Heart left ventricle (tissue), 13 donors: ENCODE measurements at regions not wholly inside any gene's neighbourhood (a gene's known extent, or its start where the extent isn't known, plus 50 kb on each side); places are given as distances from the start of the nearest gene placed in this dataset.

Experiments used
- POLR2A ChIP-seq, 2 donors: fragments of 450-650 bp; IDR thresholded peaks; one replicate each; pipeline ENCODE4 v1.6.1; 2017; ENCODE audit warnings: antibody characterized with exemption in 2 of 2, mild to moderate bottlenecking in 2 of 2, moderate library complexity in 2 of 2
- TF ChIP-seq, protein P1 (sequence below), 12 donors: fragments of 200-600 bp; sonication (generic) in 4 of 12; IDR thresholded peaks; one replicate each; pipeline versions ENCODE4 v1.5.0 to v1.8.0; 2018 to 2022; ENCODE audit warnings: antibody characterized with exemption in 12 of 12, mild to moderate bottlenecking in 5 of 12
- donor health status: ischemic (EF 13 %, LVEDD 7.1; RV severe dilation, severe dysfunction).
- donor health status: DM: no; HTN: yes; CAD: no.
- donor health status: DM: no; HTN: no; CAD: no.
- donor health status: ischemic (EF 25% LVEDD 6.9; RV normal size, moderate dysfunction).
- donor health status: ischemic (EF 25% LVEDD 5.7; RV mildly dilated, moderate dysfunction).
- donor health status: ischemic (EF 35%, LVEDD 5.7; RV mildly dilated, moderate dysfunction).
- donor health status: nonischemic (EF 11% LVEDD 7.7; RV severe dilation, severe dysfunction).
- donor health status: DM: yes; HTN: yes; CAD: no.
- donor health status: PGD.
- donor health status: ischemic (EF 29% LVEDD 5.4; RV normal size, mild dysfunction).
- donor health status: nonischemic (EF 23%, LVEDD 6.1; RV moderate dilation, normal function).

- TF ChIP-seq, protein P1, sequence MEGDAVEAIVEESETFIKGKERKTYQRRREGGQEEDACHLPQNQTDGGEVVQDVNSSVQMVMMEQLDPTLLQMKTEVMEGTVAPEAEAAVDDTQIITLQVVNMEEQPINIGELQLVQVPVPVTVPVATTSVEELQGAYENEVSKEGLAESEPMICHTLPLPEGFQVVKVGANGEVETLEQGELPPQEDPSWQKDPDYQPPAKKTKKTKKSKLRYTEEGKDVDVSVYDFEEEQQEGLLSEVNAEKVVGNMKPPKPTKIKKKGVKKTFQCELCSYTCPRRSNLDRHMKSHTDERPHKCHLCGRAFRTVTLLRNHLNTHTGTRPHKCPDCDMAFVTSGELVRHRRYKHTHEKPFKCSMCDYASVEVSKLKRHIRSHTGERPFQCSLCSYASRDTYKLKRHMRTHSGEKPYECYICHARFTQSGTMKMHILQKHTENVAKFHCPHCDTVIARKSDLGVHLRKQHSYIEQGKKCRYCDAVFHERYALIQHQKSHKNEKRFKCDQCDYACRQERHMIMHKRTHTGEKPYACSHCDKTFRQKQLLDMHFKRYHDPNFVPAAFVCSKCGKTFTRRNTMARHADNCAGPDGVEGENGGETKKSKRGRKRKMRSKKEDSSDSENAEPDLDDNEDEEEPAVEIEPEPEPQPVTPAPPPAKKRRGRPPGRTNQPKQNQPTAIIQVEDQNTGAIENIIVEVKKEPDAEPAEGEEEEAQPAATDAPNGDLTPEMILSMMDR (IDR thresholded peaks at IDR 0.05) = no peak
- TF ChIP-seq POLR2A (IDR thresholded peaks at IDR 0.05) = no peak
Measured at GRCh38 chr16:72558501-72558900, 386.5 kb upstream of the PMFBP1 start.
